Stromal cell of bone marrow (primary cell): ENCODE measurements at regions not wholly inside any gene's neighbourhood (a gene's known extent, or its start where the extent isn't known, plus 50 kb on each side); places are given as distances from the start of the nearest gene placed in this dataset.

ENCODE experiments used
- DNase-seq: peaks from one replicate; pipeline ENCODE4 v3.0.0-alpha.2; 2012; ENCODE audit warnings: low read depth

DNA sequence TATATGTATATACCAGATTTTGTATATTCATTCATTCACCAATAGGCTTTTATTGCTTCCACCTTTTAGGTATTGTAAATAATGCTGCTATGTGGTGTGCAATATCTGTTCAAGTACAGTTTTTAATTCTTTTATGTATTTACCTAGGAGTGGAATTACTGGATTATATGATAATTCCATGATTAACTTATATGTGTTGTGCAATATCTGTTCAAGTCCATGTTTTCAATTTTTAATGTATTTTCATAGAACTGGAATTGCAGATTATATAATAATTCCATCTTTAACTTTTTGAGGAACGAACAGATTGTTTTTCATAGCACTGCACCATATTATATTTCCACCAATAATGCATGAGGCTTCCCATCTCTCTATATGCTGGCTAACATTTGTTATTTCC is 50.6 kb upstream of the L3MBTL4 start:
- no peak for DNase-seq

DNA sequence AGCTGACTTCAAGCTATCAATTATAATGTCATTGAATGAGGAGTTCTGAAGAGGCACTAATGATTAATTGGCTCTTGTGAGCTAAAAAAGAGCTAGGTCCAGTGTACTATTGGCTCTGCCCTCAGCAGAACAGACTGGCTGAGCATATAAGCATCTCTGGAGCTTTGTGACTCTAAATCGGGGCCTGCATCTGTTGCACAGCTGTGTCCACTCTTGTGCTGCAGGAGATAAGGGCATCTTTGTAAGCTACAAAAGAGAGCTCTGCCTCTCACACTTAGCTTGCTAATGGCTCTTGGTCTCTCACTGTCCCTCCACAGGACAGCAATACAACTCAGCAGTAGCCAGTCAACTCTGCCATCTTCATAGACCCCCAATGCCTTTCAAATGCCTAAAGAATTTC is 61.5 kb upstream of the L3MBTL4 start:
- DNase-seq, result no peak

DNA sequence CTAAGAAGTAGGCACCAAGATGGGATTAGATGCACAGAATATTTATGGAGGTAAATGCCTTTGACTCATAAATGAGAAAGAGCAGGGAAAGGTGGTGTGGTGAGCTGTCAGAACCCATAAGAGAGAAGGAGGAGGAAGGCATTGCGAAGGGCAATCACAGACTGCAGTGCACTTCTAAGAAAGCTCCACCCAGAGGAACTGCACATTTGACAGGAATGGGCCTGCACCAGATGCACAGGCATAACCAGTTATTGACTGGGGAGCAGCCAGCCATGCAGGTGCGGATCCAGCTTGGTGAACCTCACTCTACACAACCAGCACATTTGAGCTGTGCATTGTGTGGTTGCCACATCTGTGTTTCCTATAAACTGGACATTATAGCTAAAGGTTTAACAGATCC is 62.2 kb upstream of the L3MBTL4 start:
- no peak for DNase-seq

GRCh38 chr18:6478121-6478520 is 63.4 kb upstream of the L3MBTL4 start:
- no peak for DNase-seq

- DNase-seq, result no peak
Measured at GRCh38 chr18:6479699-6480098, 65.0 kb upstream of the L3MBTL4 start.

DNA sequence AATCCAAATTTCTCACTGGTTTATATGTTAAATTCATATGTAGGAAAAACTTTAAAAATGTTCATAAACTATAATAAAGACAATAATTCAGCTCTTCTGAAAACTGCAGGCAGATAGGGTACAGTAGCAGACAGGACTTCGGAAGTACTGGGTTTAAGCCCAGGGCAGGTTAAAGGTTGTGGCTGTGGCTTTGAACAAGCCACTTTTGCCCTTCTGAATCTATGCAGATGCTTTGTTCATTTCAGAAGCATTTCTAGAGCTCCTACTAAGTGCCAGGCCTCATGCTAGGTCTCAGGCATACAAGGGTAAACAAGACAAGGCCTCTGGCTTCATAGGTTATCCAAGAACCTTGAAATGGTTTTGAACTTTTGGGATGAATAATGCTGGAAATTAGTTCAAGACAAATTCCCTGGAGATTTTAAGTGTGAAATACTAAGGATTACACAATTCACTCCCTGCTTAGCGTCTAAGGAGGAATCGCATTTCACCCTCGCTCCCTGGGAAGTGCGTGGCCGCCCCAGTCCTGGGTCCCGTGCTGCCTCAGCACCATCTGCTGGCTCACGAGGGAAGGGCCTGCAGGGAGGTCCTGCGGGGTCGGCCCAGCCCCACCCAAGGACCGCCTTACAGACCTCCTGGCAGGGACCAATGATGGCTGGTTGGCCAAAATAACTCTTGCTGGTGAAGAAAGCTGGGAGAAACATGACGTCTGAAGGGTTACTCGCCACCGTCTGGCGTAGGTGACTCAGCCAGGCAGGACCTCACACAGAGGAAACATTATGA is 67.7 kb upstream of the L3MBTL4 start:
- peak; percentile 59 for DNase-seq

DNA sequence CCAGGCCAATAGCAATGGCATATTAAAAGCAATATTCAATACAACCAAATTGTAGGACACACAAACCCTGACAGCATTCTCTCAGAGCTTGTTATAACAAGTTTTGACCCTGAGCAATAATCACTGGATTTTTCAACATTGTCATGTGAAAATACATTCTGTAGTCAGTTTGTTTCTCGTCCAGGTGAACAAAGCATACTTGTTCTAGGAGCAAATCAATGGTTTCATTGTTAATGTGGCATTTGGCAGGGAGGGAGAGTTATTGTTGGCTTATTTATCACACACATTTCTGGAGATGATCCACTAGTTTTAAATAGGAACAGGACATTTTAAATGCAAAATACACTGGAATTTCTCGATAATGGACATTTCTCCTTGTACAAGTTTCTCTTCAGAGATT is 69.9 kb upstream of the L3MBTL4 start:
- no peak for DNase-seq

DNA sequence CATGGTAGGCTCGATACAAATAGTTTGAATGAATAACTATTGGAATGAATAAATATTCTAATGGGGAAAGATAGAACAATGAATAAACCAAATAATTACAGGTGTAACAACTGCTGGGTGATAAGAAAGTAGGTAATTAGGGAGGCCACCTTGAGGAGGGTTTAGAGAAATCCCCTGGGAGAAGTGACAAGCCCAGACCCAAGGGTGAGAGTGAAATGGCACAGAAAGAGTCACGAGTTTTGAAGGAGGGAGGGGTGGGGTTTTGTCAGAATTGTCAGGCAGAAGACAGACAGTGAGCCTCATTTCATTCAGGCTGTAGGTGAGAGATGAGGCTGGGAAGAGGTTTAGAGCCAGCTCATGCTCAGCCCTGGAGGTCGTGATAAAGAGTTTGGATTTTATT is 71.6 kb upstream of the L3MBTL4 start:
- no peak for DNase-seq

- DNase-seq, result no peak
Measured at GRCh38 chr18:6486764-6487426, 72.2 kb upstream of the L3MBTL4 start.

- no peak for DNase-seq
Measured at GRCh38 chr18:6487968-6488367, 73.3 kb upstream of the L3MBTL4 start.

- DNase-seq, result peak; percentile 5
Measured at GRCh38 chr18:6488956-6489355, 74.2 kb upstream of the L3MBTL4 start.

- no peak for DNase-seq
Measured at GRCh38 chr18:6489977-6490376, 75.3 kb upstream of the L3MBTL4 start.

GRCh38 chr18:6493194-6493593 is 78.5 kb upstream of the L3MBTL4 start:
- no peak for DNase-seq

DNA sequence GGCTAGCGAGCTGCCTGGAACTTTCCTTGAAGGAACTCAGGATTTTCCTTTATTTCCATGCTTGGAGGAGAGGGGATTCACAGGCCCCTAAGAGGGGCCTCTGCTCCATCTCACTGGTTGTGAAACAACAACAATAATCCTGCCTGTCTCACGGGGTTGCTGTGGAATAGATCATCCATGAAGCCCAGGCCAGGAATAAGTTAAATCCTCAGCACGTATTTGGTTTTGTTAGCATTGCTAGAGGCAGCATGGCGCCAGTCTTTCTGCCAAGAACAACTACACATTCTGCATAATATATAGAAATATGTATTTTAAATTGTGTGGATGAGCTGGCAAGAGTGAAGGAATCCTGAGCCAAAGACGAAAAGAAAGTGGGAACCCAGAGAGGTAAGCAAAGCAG is 80.8 kb upstream of the L3MBTL4 start:
- no peak for DNase-seq

DNA sequence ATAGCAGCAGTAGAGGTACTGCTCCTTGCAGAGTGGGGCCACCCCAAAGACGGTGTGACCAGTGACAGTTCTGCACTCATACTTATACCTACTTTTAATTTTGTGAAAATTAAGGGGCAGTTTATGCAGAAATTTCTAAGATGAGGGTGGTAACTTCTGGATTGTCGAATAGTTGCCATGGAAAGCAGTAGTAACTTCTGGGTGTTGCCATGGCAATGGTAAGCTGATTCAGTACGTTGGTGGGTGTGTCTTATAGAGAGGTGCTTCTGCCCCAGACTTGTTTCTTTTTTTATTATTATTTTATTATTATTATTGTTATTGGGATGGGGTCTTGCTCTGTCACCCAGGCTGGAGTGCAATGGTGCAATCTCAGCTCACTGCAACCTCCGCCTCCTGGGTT is 82.8 kb upstream of the L3MBTL4 start:
- DNase-seq, result no peak

DNA sequence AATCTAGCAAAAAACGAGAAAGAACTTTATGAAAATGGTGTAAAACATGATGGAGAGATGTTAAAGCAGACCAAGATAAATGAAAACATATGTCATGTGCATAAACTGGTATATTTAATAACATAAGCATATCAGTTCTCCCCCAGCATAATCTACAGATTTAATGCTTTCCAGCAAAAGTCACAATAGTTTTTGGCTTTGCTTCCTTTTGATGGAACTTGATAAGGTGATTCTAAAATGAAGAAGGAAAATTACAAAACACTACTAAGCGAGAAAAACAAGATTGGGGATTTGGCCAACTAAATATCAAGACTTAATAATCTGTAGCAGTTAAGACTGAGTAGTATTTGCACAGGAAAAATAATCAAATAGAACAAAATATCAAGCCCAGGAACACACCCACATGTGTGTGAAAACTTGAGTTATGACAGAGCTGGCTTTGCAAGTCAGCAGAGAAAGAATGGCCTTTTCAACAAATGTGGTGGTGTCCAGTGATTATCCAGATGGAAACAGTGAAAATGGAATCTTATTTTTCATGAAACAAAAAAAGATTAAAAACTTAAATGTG is 83.7 kb upstream of the L3MBTL4 start:
- DNase-seq, result no peak

DNA sequence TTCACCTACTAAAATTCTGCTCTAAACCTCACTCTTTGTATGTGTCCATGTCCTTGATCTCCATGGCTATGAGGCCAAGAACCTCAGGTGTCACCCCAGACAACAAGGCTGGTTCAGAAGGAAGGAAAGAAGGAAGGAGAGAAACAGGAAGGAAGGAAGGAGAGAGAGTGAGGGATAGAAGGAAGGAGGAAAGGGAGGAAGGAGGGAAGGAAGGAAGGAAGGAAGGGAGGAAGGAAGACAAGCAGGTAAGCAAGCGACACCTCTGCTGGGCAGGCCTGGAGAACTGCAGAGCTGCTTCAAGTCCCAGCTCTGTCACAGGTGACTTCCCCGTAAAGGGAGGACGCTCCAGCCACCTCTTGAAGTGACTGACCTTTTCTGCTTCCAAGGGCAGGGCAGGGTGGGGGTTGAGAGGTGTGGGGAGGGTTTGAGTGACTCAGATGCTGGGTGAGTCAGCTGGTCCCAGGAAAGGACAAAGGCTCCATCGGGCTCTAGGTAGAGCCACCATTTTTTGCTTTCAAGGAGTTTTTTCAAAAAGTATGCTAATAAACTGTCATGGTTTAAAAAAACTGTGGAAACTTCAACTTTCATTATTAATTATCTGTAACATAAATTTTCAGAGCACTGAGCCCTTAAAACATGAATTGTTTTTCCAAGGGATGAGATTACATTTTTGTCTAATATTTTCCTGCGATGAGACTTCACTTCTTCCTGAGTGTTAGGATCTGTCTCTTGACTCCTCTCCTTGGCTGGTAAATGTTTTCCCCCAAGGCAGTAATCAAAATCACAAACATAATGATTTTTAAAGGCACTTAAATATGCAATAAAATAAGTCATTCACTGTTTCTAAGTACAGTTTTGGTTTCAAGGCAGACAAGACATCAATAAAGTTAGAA is 90.1 kb upstream of the L3MBTL4 start:
- DNase-seq, result no peak

DNA sequence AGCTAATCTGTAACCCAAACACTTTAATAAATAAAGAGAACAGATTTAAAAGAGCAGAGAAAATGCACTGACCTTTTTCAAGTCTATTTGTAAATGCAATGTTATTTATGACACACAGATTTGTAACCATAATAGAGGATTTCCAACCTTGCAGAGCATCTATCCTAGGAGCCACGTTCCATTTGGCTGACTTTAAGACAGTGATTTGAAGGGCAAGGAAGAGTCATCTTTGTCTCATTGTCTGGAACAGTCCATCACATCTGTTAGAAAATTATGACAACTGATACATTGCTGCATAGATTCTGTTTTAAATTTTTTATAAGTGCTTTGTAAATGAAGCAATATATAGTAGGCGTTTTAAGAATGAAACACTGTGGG is 90.8 kb upstream of the L3MBTL4 start:
- no peak for DNase-seq

GRCh38 chr18:6509417-6509816 is 94.7 kb upstream of the L3MBTL4 start:
- no peak for DNase-seq

- DNase-seq, result peak; percentile 4
Measured at GRCh38 chr18:6509832-6510231, 95.1 kb upstream of the L3MBTL4 start.

DNA sequence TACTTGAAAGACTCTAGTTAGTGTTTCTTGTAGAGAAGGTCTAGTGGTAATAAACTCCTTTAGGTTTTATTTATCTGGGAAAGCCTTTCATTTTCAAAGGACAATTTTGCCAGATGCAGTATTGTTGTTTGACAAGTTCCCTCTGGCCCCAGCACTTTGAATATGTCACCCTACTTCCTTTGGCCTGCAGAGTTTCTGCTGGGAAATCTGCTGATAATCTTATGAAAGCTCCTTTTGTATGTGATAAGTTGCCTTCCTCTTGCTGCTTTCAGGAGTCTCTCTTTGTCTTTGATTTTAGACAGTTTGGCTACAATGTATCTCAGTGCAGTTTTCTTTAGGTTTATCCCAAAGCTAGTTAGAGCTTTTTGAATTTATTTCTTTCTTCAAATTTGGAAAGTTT is 106.2 kb upstream of the L3MBTL4 start:
- DNase-seq, result no peak

DNA sequence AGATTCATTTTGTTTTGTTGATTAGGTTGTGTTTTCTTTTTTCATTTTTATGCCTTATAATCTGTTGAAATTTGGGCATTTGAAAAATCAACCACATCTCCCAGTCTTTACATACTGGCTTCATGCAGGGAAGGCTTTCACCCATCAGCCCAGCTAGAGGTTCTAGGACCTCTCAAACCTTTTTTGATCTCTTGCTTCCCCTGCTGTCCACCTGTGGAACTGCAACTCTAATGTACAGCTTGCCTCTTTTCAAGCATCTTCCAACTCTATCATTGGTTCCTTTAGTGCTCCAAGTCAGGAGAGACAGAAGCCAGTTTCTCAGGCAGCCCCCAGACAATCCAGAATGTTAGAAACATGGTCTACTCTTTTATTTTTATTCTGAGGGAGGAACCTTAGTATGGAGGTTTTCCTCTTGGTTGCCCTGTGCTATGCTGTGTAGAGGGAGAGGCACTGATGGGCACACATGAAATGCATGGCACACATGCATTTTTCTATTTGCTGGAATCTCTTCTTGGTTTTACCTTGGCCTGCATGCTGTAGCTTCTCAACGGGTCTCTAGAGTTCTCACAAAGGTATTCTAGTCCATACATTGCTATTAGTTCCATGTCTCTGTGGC is 107.2 kb upstream of the L3MBTL4 start:
- DNase-seq, result peak; percentile 7
